ENCODE measurements at regions not wholly inside any gene's neighbourhood (a gene's known extent, or its start where the extent isn't known, plus 50 kb on each side); places are given as distances from the start of the nearest gene placed in this dataset.
"Not testable (repeated sequence)": the region's sequence is repeated elsewhere in the genome, so short reads cannot be mapped to it uniquely, and the experiment has no call there.

GRCh38 chr7:73921623-73922528 lies 60.9 kb downstream of the TMEM270 start:
- intact Hi-C loops (cut with micrococcal nuclease) = no loop called here
- CTCF ChIA-PET = no interaction called here
- POLR2A ChIA-PET = no interaction called here
- no TSS peak for BruUV-seq (replicated peaks)
- peaks cover 63% of the 10 kb centered on the region for H3K27me3 Mint-ChIP-seq (ENCODE audit: insufficient read depth, unreplicated experiment)
- DNase-seq (ENCODE audit: unreplicated experiment) = no peak
- peaks cover 6% of the 10 kb centered on the region for H3K36me3 Mint-ChIP-seq (ENCODE audit: insufficient read depth, unreplicated experiment)
- no peak for TF ChIP-seq CTCF (IDR thresholded peaks at IDR 0.05; ENCODE audit: unreplicated experiment)
- no peak overlapping the region for H3K27ac Mint-ChIP-seq (ENCODE audit: low read depth, unreplicated experiment)
- no peak overlapping the region for H3K4me3 Mint-ChIP-seq (ENCODE audit: unreplicated experiment)
- no peaks in the 10 kb centered on the region for H3K9me3 Mint-ChIP-seq (ENCODE audit: unreplicated experiment)
- no peaks in the 10 kb centered on the region for H3K4me1 Mint-ChIP-seq (ENCODE audit: insufficient read depth, unreplicated experiment)

GRCh38 chr7:73928644-73929043 lies 67.7 kb downstream of the TMEM270 start:
- DNase-seq (ENCODE audit: unreplicated experiment); intact Hi-C loops (cut with micrococcal nuclease); H3K27ac Mint-ChIP-seq (ENCODE audit: low read depth, unreplicated experiment); H3K9me3 Mint-ChIP-seq (ENCODE audit: unreplicated experiment); H3K4me1 Mint-ChIP-seq (ENCODE audit: insufficient read depth, unreplicated experiment); H3K4me3 Mint-ChIP-seq (ENCODE audit: unreplicated experiment); POLR2A ChIA-PET; H3K36me3 Mint-ChIP-seq (ENCODE audit: insufficient read depth, unreplicated experiment); BruUV-seq (replicated peaks): not testable (repeated sequence)
- H3K27me3 Mint-ChIP-seq (ENCODE audit: insufficient read depth, unreplicated experiment) = peaks cover 38% of the 10 kb centered on the region
- CTCF ChIA-PET = interaction anchor here (0.5 to 1.6 kb wide), 4 partner anchors 27 to 358 kb away, joined by 3 to 5 read pairs (median 4); no protein-coding TSS in a partner anchor

GRCh38 chr7:73931502-73931901 lies 70.5 kb downstream of the TMEM270 start:
- peaks cover 20% of the 10 kb centered on the region for H3K27me3 Mint-ChIP-seq (ENCODE audit: insufficient read depth, unreplicated experiment)
- intact Hi-C loops (cut with micrococcal nuclease) = no loop called here
- H3K4me1 Mint-ChIP-seq (ENCODE audit: insufficient read depth, unreplicated experiment) = no peaks in the 10 kb centered on the region
- H3K4me3 Mint-ChIP-seq (ENCODE audit: unreplicated experiment) = no peak overlapping the region
- H3K27ac Mint-ChIP-seq (ENCODE audit: low read depth, unreplicated experiment) = no peak overlapping the region
- no peak for DNase-seq (ENCODE audit: unreplicated experiment)
- no peak for TF ChIP-seq CTCF (IDR thresholded peaks at IDR 0.05; ENCODE audit: unreplicated experiment)
- ChIA-PET CTCF (no interaction called here), POLR2A (no interaction called here)
- BruUV-seq (replicated peaks) = no TSS peak
- no peaks in the 10 kb centered on the region for H3K36me3 Mint-ChIP-seq (ENCODE audit: insufficient read depth, unreplicated experiment)
- H3K9me3 Mint-ChIP-seq (ENCODE audit: unreplicated experiment) = no peaks in the 10 kb centered on the region

GRCh38 chr7:73932364-73932763 lies 71.4 kb downstream of the TMEM270 start:
- H3K27me3 Mint-ChIP-seq (ENCODE audit: insufficient read depth, unreplicated experiment) = peaks cover 11% of the 10 kb centered on the region
- BruUV-seq (replicated peaks) = no TSS peak
- TF ChIP-seq CTCF (IDR thresholded peaks at IDR 0.05; ENCODE audit: unreplicated experiment) = no peak
- intact Hi-C loops (cut with micrococcal nuclease) = no loop called here
- no peaks in the 10 kb centered on the region for H3K4me1 Mint-ChIP-seq (ENCODE audit: insufficient read depth, unreplicated experiment)
- no peak for DNase-seq (ENCODE audit: unreplicated experiment)
- POLR2A ChIA-PET = no interaction called here
- H3K36me3 Mint-ChIP-seq (ENCODE audit: insufficient read depth, unreplicated experiment) = no peaks in the 10 kb centered on the region
- CTCF ChIA-PET = interaction anchor here (0.7 kb wide), 1 partner anchor 94 kb away, joined by 3 read pairs; no protein-coding TSS in a partner anchor
- H3K27ac Mint-ChIP-seq (ENCODE audit: low read depth, unreplicated experiment) = no peak overlapping the region
- no peak overlapping the region for H3K4me3 Mint-ChIP-seq (ENCODE audit: unreplicated experiment)
- H3K9me3 Mint-ChIP-seq (ENCODE audit: unreplicated experiment) = no peaks in the 10 kb centered on the region
